Fibroblast of the aortic adventitia (primary cell): ENCODE measurements at regions not wholly inside any gene's neighbourhood (a gene's known extent, or its start where the extent isn't known, plus 50 kb on each side); places are given as distances from the start of the nearest gene placed in this dataset.

ENCODE experiments used
- DNase-seq: peaks from one replicate; pipeline ENCODE4 v3.0.0-alpha.2; 2010; ENCODE audit warnings: low read depth
- H3K4me3 ChIP-seq: 2 replicates; pipeline ENCODE4 v1.5.1; 2011; ENCODE audit warnings: low read depth, mild to moderate bottlenecking, control low read depth, low read length, moderate library complexity
- CTCF ChIP-seq: IDR thresholded peaks from 2 replicates; pipeline ENCODE4 v1.5.1; 2011; ENCODE audit warnings: mild to moderate bottlenecking, low read length, control low read depth, inconsistent platforms; ENCODE audit not compliant: insufficient read depth

GRCh38 chr14:84965279-84965678, 564.7 kb upstream of the FLRT2 start:
- no peak overlapping the region for H3K4me3 ChIP-seq
- no peak for TF ChIP-seq CTCF
- no peak for DNase-seq

GRCh38 chr14:84969501-84969900, 560.4 kb upstream of the FLRT2 start:
- TF ChIP-seq CTCF: no peak
- H3K4me3 ChIP-seq: no peak overlapping the region
- no peak for DNase-seq

- H3K4me3 ChIP-seq: no peak overlapping the region
- DNase-seq: no peak
- TF ChIP-seq CTCF: no peak
Measured at GRCh38 chr14:84975241-84975902, 554.6 kb upstream of the FLRT2 start.

GRCh38 chr14:84976805-84977204, 553.1 kb upstream of the FLRT2 start:
- no peak for TF ChIP-seq CTCF
- DNase-seq: no peak
- no peak overlapping the region for H3K4me3 ChIP-seq

GRCh38 chr14:84987042-84987441, 542.9 kb upstream of the FLRT2 start:
- no peak overlapping the region for H3K4me3 ChIP-seq
- TF ChIP-seq CTCF: no peak
- no peak for DNase-seq

- TF ChIP-seq CTCF: no peak
- H3K4me3 ChIP-seq: no peak overlapping the region
- DNase-seq: no peak
Measured at GRCh38 chr14:84988357-84988756, 541.6 kb upstream of the FLRT2 start.

- peak; percentile 2 for DNase-seq
- H3K4me3 ChIP-seq: no peak overlapping the region
- no peak for TF ChIP-seq CTCF
Measured at GRCh38 chr14:84991021-84991420, 538.9 kb upstream of the FLRT2 start.
